H1 (cell line): ENCODE measurements at regions not wholly inside any gene's neighbourhood (a gene's known extent, or its start where the extent isn't known, plus 50 kb on each side); places are given as distances from the start of the nearest gene placed in this dataset.

Source experiments
- CTCF ChIA-PET: fragments of 300-600 bp; sonication (Branson Sonifier 250); formaldehyde crosslinking; loops from one replicate; lab custom pipeline; 2021; ENCODE audit not compliant: partially characterized antibody; lab: Charles Lee
- POLR2A ChIA-PET: fragments of 300-600 bp; sonication (Branson Sonifier 250); formaldehyde crosslinking; loops from one replicate; lab custom pipeline; 2021; ENCODE audit warnings: inconsistent platforms; ENCODE audit not compliant: partially characterized antibody; lab: Charles Lee
- DNase-seq, 2 experiments: peaks; one replicate each; pipeline versions ENCODE4 v3.0.0 to v3.0.0-alpha.2; 2010 to 2022; ENCODE audit warnings: low spot score in 2 of 2, low read depth in 1 of 2, mixed read lengths in 1 of 2
- FAIRE-seq: peaks from 2 replicates; lab custom pipeline; 2011; peaks lifted over from hg19 to GRCh38; lab: Jason Lieb, UNC
- H2AFZ ChIP-seq: 2 replicates; pipeline ENCODE4 v1.8.1; 2012; ENCODE audit warnings: low read length, inconsistent platforms
- H2AK5ac ChIP-seq: 2 replicates; pipeline ENCODE4 v1.6.1; 2013; ENCODE audit warnings: low read depth, low read length
- H2BK120ac ChIP-seq: replicated peaks from 2 replicates; pipeline ENCODE3; 2013; ENCODE audit warnings: low read depth, low read length, inconsistent platforms
- H2BK12ac ChIP-seq: 2 replicates; pipeline ENCODE4 v1.6.1; 2013; ENCODE audit warnings: low read depth, low read length
- H2BK15ac ChIP-seq: 2 replicates; pipeline ENCODE4 v1.6.1; 2013; ENCODE audit warnings: low read length
- H2BK20ac ChIP-seq: 2 replicates; pipeline ENCODE4 v1.6.1; 2013; ENCODE audit warnings: low read length
- H2BK5ac ChIP-seq: 2 replicates; pipeline ENCODE4 v1.6.1; 2013; ENCODE audit warnings: low read depth, low read length
- H3K14ac ChIP-seq: 2 replicates; pipeline ENCODE4 v1.6.1; 2013; ENCODE audit warnings: inconsistent platforms; ENCODE audit not compliant: insufficient read length
- H3K18ac ChIP-seq: 2 replicates; pipeline ENCODE4 v1.6.1; 2013; ENCODE audit warnings: low read length; ENCODE audit errors: extremely low read depth
- H3K23ac ChIP-seq: 2 replicates; pipeline ENCODE4 v1.6.1; 2013; ENCODE audit warnings: inconsistent platforms; ENCODE audit not compliant: insufficient read length
- H3K23me2 ChIP-seq: 2 replicates; pipeline ENCODE4 v1.6.1; 2013; ENCODE audit warnings: low read depth, low read length
- H3K27ac ChIP-seq: 2 replicates; pipeline ENCODE4 v1.6.1; 2011; ENCODE audit warnings: low read depth, low read length, inconsistent platforms
- H3K27me3 ChIP-seq, 4 experiments: replicated peaks in 1 of 4; 1 replicate in 1 of 4; 2 replicates in 3 of 4; pipeline versions ENCODE4 v1.6.1 to v1.8.1; 2011 to 2013; ENCODE audit warnings: low read length in 3 of 4, mild to moderate bottlenecking in 3 of 4, inconsistent platforms in 2 of 4, mixed read lengths in 2 of 4, moderate library complexity in 1 of 4; ENCODE audit not compliant: control insufficient read depth in 3 of 4, insufficient read depth in 3 of 4; ENCODE audit errors: extremely low read depth in 1 of 4
- H3K36me3 ChIP-seq, 4 experiments: 2 replicates each; pipeline versions ENCODE4 v1.6.1 to v1.8.1; 2011 to 2013; ENCODE audit warnings: mild to moderate bottlenecking in 4 of 4, low read length in 3 of 4, moderate library complexity in 2 of 4, control low read depth in 1 of 4, inconsistent platforms in 1 of 4; ENCODE audit not compliant: insufficient read depth in 4 of 4, control insufficient read depth in 2 of 4
- H3K4ac ChIP-seq: replicated peaks from 2 replicates; pipeline ENCODE3; 2013; ENCODE audit warnings: low read length, low read depth, mixed read lengths, inconsistent platforms; ENCODE audit not compliant: insufficient read length
- H3K4me1 ChIP-seq, 4 experiments: replicated peaks in 1 of 4; 1 replicate in 1 of 4; 2 replicates in 3 of 4; pipeline versions ENCODE4 v1.6.1 to v1.8.1; 2011 to 2013; ENCODE audit warnings: low read length in 3 of 4, inconsistent platforms in 2 of 4, mixed read lengths in 1 of 4; ENCODE audit not compliant: insufficient read depth in 4 of 4, control insufficient read depth in 3 of 4
- H3K4me2 ChIP-seq, 2 experiments: 2 replicates each; pipeline versions ENCODE4 v1.6.1 to v1.8.1; 2011 to 2013; ENCODE audit warnings: low read depth in 2 of 2, low read length in 2 of 2, control low read depth in 1 of 2, inconsistent platforms in 1 of 2, mild to moderate bottlenecking in 1 of 2; ENCODE audit not compliant: insufficient read depth in 1 of 2
- H3K4me3 ChIP-seq, 4 experiments: fragments of 200-600, 300-600 bp in 1 of 4; sonication (generic), shearing (Covaris generic), sonication (Bioruptor Twin) in 1 of 4; 2 replicates each; pipeline versions ENCODE4 v1.5.1 to v1.8.1; 2011 to 2016; ENCODE audit warnings: low read length in 4 of 4, low read depth in 3 of 4, control low read depth in 2 of 4, inconsistent platforms in 2 of 4, mild to moderate bottlenecking in 2 of 4, mixed read lengths in 1 of 4, moderate library complexity in 1 of 4; ENCODE audit not compliant: insufficient read depth in 2 of 4; ENCODE audit errors: extremely low read depth in 1 of 4
- H3K56ac ChIP-seq: replicated peaks from 2 replicates; pipeline ENCODE3; 2013; ENCODE audit warnings: low read depth, mild to moderate bottlenecking, mixed read lengths, low read length, inconsistent platforms; ENCODE audit not compliant: insufficient read length
- H3K79me1 ChIP-seq: 2 replicates; pipeline ENCODE4 v1.6.1; 2013; ENCODE audit warnings: low read depth, low read length, control low read depth
- H3K79me2 ChIP-seq, 2 experiments: 2 replicates each; pipeline versions ENCODE4 v1.6.1 to v1.8.1; 2012 to 2013; ENCODE audit warnings: low read length in 2 of 2, mild to moderate bottlenecking in 2 of 2, inconsistent platforms in 1 of 2; ENCODE audit not compliant: insufficient read depth in 2 of 2, control insufficient read depth in 1 of 2
- H3K9ac ChIP-seq, 4 experiments: replicated peaks in 1 of 4; 1 replicate in 1 of 4; 2 replicates in 3 of 4; pipeline versions ENCODE4 v1.6.1 to v1.8.1; 2011 to 2013; ENCODE audit warnings: low read depth in 3 of 4, low read length in 3 of 4, control low read depth in 2 of 4, mild to moderate bottlenecking in 2 of 4, moderate library complexity in 2 of 4, inconsistent platforms in 1 of 4; ENCODE audit errors: extremely low read depth in 1 of 4
- H3K9me3 ChIP-seq, 2 experiments: 2 replicates each; pipeline versions ENCODE4 v1.6.1 to v1.8.1; 2012 to 2013; ENCODE audit warnings: mild to moderate bottlenecking in 2 of 2, moderate library complexity in 2 of 2, control low read depth in 1 of 2, inconsistent platforms in 1 of 2, low read depth in 1 of 2, low read length in 1 of 2, mixed read lengths in 1 of 2; ENCODE audit not compliant: insufficient read depth in 2 of 2
- H4K20me1 ChIP-seq, 2 experiments: replicated peaks in 1 of 2; 2 replicates each; pipeline versions ENCODE3 to v1.8.1; 2011 to 2013; ENCODE audit warnings: inconsistent platforms in 2 of 2, low read length in 2 of 2, mild to moderate bottlenecking in 1 of 2; ENCODE audit not compliant: insufficient read depth in 2 of 2, control insufficient read depth in 1 of 2
- H4K5ac ChIP-seq: 2 replicates; pipeline ENCODE4 v1.6.1; 2013; ENCODE audit warnings: low read length, low read depth, mixed read lengths, inconsistent platforms; ENCODE audit not compliant: insufficient read length
- H4K8ac ChIP-seq: 2 replicates; pipeline ENCODE4 v1.8.0; 2013; ENCODE audit warnings: mild to moderate bottlenecking, moderate library complexity, low read length, inconsistent platforms; ENCODE audit not compliant: insufficient read depth; ENCODE audit errors: extremely low read depth
- H4K91ac ChIP-seq: replicated peaks from 2 replicates; pipeline ENCODE3; 2013; ENCODE audit warnings: low read length, mixed read lengths, inconsistent platforms; ENCODE audit not compliant: insufficient read length
- BACH1 ChIP-seq: IDR thresholded peaks from 2 replicates; pipeline ENCODE4 v1.6.1; 2012; ENCODE audit warnings: low read length, improper control_type of control experiment
- CTBP2 ChIP-seq: IDR thresholded peaks from 2 replicates; pipeline ENCODE4 v1.7.0; 2011; ENCODE audit warnings: borderline replicate concordance, mild to moderate bottlenecking, moderate library complexity, mixed read lengths, low read length; ENCODE audit not compliant: insufficient read depth, insufficient read length
- POLR2A ChIP-seq, 2 experiments: IDR thresholded peaks; 1 replicate in 1 of 2; 2 replicates in 1 of 2; pipeline ENCODE4 v1.6.1; 2011; ENCODE audit warnings: low read depth in 2 of 2, low read length in 2 of 2, mild to moderate bottlenecking in 2 of 2; ENCODE audit errors: control extremely low read depth in 1 of 2
- RAD21 ChIP-seq, 2 experiments: IDR thresholded peaks in 1 of 2; conservative IDR thresholded peaks in 1 of 2; 2 replicates each; pipeline ENCODE4 v1.6.1; 2011; ENCODE audit warnings: low read depth in 2 of 2, low read length in 2 of 2, improper control_type of control experiment in 1 of 2, inconsistent platforms in 1 of 2, mild to moderate bottlenecking in 1 of 2, moderate library complexity in 1 of 2
- SIX5 ChIP-seq: IDR thresholded peaks from 2 replicates; pipeline ENCODE4 v1.6.1; 2011; ENCODE audit warnings: mild to moderate bottlenecking, low read depth, low read length
- SP2 ChIP-seq: IDR thresholded peaks from 2 replicates; pipeline ENCODE4 v1.6.1; 2012; ENCODE audit warnings: mild to moderate bottlenecking, low read length, inconsistent platforms
- SUZ12 ChIP-seq: fragments of 200-600 bp; sonication (generic); IDR thresholded peaks from 2 replicates; pipeline ENCODE4 v1.6.1; 2012; ENCODE audit warnings: mild to moderate bottlenecking, inconsistent platforms, low read length, moderate library complexity, mixed read lengths
- ZNF274 ChIP-seq: IDR thresholded peaks from 2 replicates; pipeline ENCODE4 v1.7.0; 2012; ENCODE audit warnings: low read length, borderline replicate concordance; ENCODE audit errors: extremely low read depth
- WGBS, 2 experiments: shearing (Covaris generic) in 1 of 2; methylation state at CpG; one replicate each; pipeline versions ENCODE4 v1.1.6 to v1.1.7; 2013 to 2015; ENCODE audit warnings: low lambda C conversion rate in 2 of 2, mixed read lengths in 2 of 2, inconsistent platforms in 1 of 2, low coverage in 1 of 2, missing lambda C conversion rate in 1 of 2; ENCODE audit not compliant: insufficient replicate concordance in 2 of 2, insufficient coverage in 1 of 2, insufficient read length in 1 of 2; ENCODE audit errors: extremely low coverage in 1 of 2, missing lambda C conversion rate in 1 of 2; 5-methylcytosine and 5-hydroxymethylcytosine counted together

GRCh38 chr18:43757273-43757672 lies 480.0 kb upstream of the SYT4 start:
- Histone ChIP-seq H2AFZ (no peak overlapping the region), H2BK15ac (no peak overlapping the region), H3K79me2 (no peaks in the 10 kb centered on the region), H2BK12ac (no peak overlapping the region), H2BK120ac (no peak overlapping the region), H4K20me1 (no peaks in the 10 kb centered on the region)
- POLR2A ChIA-PET: no interaction called here
- TF ChIP-seq SUZ12 (no peak), RAD21 (IDR thresholded peaks at IDR 0.05 in 1 of 2, conservative IDR thresholded peaks at IDR 0.05 in 1 of 2; ENCODE audit: low read depth in 2 of 2, low read length in 2 of 2) (no peak), ZNF274 (no peak), CTBP2 (no peak), BACH1 (no peak), SIX5 (no peak), POLR2A (IDR thresholded peaks at IDR 0.05; ENCODE audit: control extremely low read depth in 1 of 2, low read depth in 2 of 2, low read length in 2 of 2) (no peak), SP2 (no peak)
- TF ChIP-seq, all 59 proteins: peak for 0
- FAIRE-seq (no peak), DNase-seq (no peak)
- no peak overlapping the region for H2BK5ac ChIP-seq
- H3K18ac ChIP-seq: no peak overlapping the region
- no peak overlapping the region for H3K27ac ChIP-seq
- H4K8ac ChIP-seq: no peak overlapping the region
- H4K5ac ChIP-seq: no peak overlapping the region
- H2BK20ac ChIP-seq: no peak overlapping the region
- no peak overlapping the region for H3K56ac ChIP-seq
- H2AK5ac ChIP-seq: no peak overlapping the region
- H3K23me2 ChIP-seq: no peaks in the 10 kb centered on the region
- CTCF ChIA-PET: interaction anchor here (0.6 to 1.0 kb wide), 2 partner anchors 200 to 1665 kb away, joined by 3 to 5 read pairs; no protein-coding TSS in a partner anchor
- H3K9me3 ChIP-seq: no peaks in the 10 kb centered on the region
- no peak overlapping the region for H3K14ac ChIP-seq
- H3K79me1 ChIP-seq: no peaks in the 10 kb centered on the region
- no peak overlapping the region for H3K4ac ChIP-seq
- WGBS, 2 experiments: 92% methylated on average over 1 of the region's 1 CpG; no CpG with 5 or more reads in 1 of the 2 experiments
- no peaks in the 10 kb centered on the region for H3K36me3 ChIP-seq
- no peak overlapping the region for H3K4me2 ChIP-seq
- no peak overlapping the region for H3K9ac ChIP-seq
- no peak overlapping the region for H3K23ac ChIP-seq
- H3K27me3 ChIP-seq: no peaks in the 10 kb centered on the region; a peak in 1 of 7 replicates
- H3K4me1 ChIP-seq: 0 out of 7 replicates have a peak, but pooled peaks cover 0 to 2% (median 0%) of the 10 kb centered on the region in 4 experiments
- H4K91ac ChIP-seq: no peak overlapping the region
- no peak overlapping the region for H3K4me3 ChIP-seq
